H9 (cell line): ENCODE measurements at regions not wholly inside any gene's neighbourhood (a gene's known extent, or its start where the extent isn't known, plus 50 kb on each side); places are given as distances from the start of the nearest gene placed in this dataset.

Experiments used
- DNase-seq: peaks from one replicate; pipeline ENCODE4 v3.0.0-alpha.2; 2017
- H2AFZ ChIP-seq: one replicate; pipeline ENCODE4 v1.6.1; 2013; ENCODE audit warnings: mild to moderate bottlenecking, low read length, control low read depth, moderate library complexity
- H2AK5ac ChIP-seq: 2 replicates; pipeline ENCODE4 v1.6.1; 2013; ENCODE audit warnings: low read length, control low read depth, mixed read lengths; ENCODE audit not compliant: insufficient read length
- H2BK120ac ChIP-seq: one replicate; pipeline ENCODE4 v1.6.1; 2013; ENCODE audit warnings: low read depth, mild to moderate bottlenecking, low read length, control low read depth, inconsistent platforms; ENCODE audit not compliant: poor library complexity, severe bottlenecking
- H2BK12ac ChIP-seq: 2 replicates; pipeline ENCODE4 v1.6.1; 2013; ENCODE audit warnings: low read length, control low read depth, mixed read lengths, low read depth; ENCODE audit not compliant: insufficient read length
- H2BK15ac ChIP-seq: 2 replicates; pipeline ENCODE4 v1.6.1; 2013; ENCODE audit warnings: low read depth, low read length, control low read depth
- H2BK20ac ChIP-seq: one replicate; pipeline ENCODE4 v1.6.1; 2013; ENCODE audit warnings: low read depth, mild to moderate bottlenecking, low read length, control low read depth, inconsistent platforms; ENCODE audit not compliant: poor library complexity, severe bottlenecking
- H2BK5ac ChIP-seq: 2 replicates; pipeline ENCODE4 v1.6.1; 2013; ENCODE audit warnings: low read length, control low read depth, mixed read lengths; ENCODE audit not compliant: insufficient read length
- H3K14ac ChIP-seq: 2 replicates; pipeline ENCODE4 v1.6.1; 2013; ENCODE audit warnings: low read length, control low read depth; ENCODE audit not compliant: insufficient read depth
- H3K18ac ChIP-seq: 2 replicates; pipeline ENCODE4 v1.6.1; 2013; ENCODE audit warnings: low read depth, mild to moderate bottlenecking, mixed read lengths, low read length, control low read depth; ENCODE audit not compliant: insufficient read length
- H3K23ac ChIP-seq: 2 replicates; pipeline ENCODE4 v1.6.1; 2013; ENCODE audit warnings: low read length, control low read depth, mixed read lengths, low read depth; ENCODE audit not compliant: insufficient read length
- H3K23me2 ChIP-seq: 2 replicates; pipeline ENCODE4 v1.6.1; 2013; ENCODE audit warnings: low read depth, mild to moderate bottlenecking, mixed read lengths, low read length, control low read depth; ENCODE audit not compliant: insufficient read length, poor library complexity, severe bottlenecking
- H3K27ac ChIP-seq: 2 replicates; pipeline ENCODE4 v1.5.1; 2013; ENCODE audit warnings: low read length, control low read depth, mixed read lengths, low read depth; ENCODE audit not compliant: insufficient read length
- H3K27me3 ChIP-seq: 2 replicates; pipeline ENCODE4 v1.6.1; 2013; ENCODE audit warnings: low read length, control low read depth, inconsistent platforms; ENCODE audit not compliant: insufficient read depth
- H3K4ac ChIP-seq: 2 replicates; pipeline ENCODE4 v1.6.1; 2013; ENCODE audit warnings: low read depth, mild to moderate bottlenecking, control low read depth, inconsistent platforms, low read length, moderate library complexity
- H3K4me1 ChIP-seq: 2 replicates; pipeline ENCODE4 v1.6.1; 2013; ENCODE audit warnings: low read length, control low read depth, inconsistent platforms; ENCODE audit not compliant: insufficient read depth
- H3K4me2 ChIP-seq: 2 replicates; pipeline ENCODE4 v1.6.1; 2013; ENCODE audit warnings: low read length, control low read depth, mixed read lengths; ENCODE audit not compliant: insufficient read length, insufficient read depth
- H3K56ac ChIP-seq: 2 replicates; pipeline ENCODE4 v1.6.1; 2013; ENCODE audit warnings: low read depth, mild to moderate bottlenecking, mixed read lengths, low read length, control low read depth; ENCODE audit not compliant: insufficient read length
- H3K79me1 ChIP-seq: 2 replicates; pipeline ENCODE4 v1.6.1; 2013; ENCODE audit warnings: low read depth, mild to moderate bottlenecking, moderate library complexity, low read length, control low read depth, inconsistent platforms; ENCODE audit not compliant: insufficient read depth, poor library complexity, severe bottlenecking
- H3K79me2 ChIP-seq: 2 replicates; pipeline ENCODE4 v1.6.1; 2013; ENCODE audit warnings: low read length, control low read depth, inconsistent platforms; ENCODE audit not compliant: insufficient read depth
- H3K9ac ChIP-seq: 2 replicates; pipeline ENCODE4 v1.6.1; 2013; ENCODE audit warnings: low read length, control low read depth, mixed read lengths; ENCODE audit not compliant: insufficient read length; ENCODE audit errors: extremely low read depth
- H3K9me3 ChIP-seq: one replicate; pipeline ENCODE4 v1.6.1; 2013; ENCODE audit warnings: low read depth, low read length, inconsistent platforms; ENCODE audit not compliant: control insufficient read depth
- H3T11ph ChIP-seq: one replicate; pipeline ENCODE4 v1.6.1; 2013; ENCODE audit warnings: mild to moderate bottlenecking, low read length, control low read depth, inconsistent platforms
- H4K20me1 ChIP-seq: one replicate; pipeline ENCODE4 v1.6.1; 2013; ENCODE audit not compliant: control insufficient read depth, insufficient read length, insufficient read depth
- H4K5ac ChIP-seq: 2 replicates; pipeline ENCODE4 v1.6.1; 2013; ENCODE audit warnings: low read depth, mild to moderate bottlenecking, mixed read lengths, low read length, control low read depth; ENCODE audit not compliant: insufficient read length
- H4K8ac ChIP-seq: replicated peaks from 2 replicates; pipeline ENCODE4 v1.6.1; 2013; ENCODE audit warnings: low read length, control low read depth, mixed read lengths, low read depth; ENCODE audit not compliant: insufficient read length
- H4K91ac ChIP-seq: 2 replicates; pipeline ENCODE4 v1.6.1; 2013; ENCODE audit warnings: low read depth, mild to moderate bottlenecking, moderate library complexity, mixed read lengths, low read length, control low read depth; ENCODE audit not compliant: insufficient read length
- H3K27ac Mint-ChIP-seq, 3 experiments: 2 replicates in 2 of 3; 3 replicates in 1 of 3; pipeline ENCODE4 v1.8.0; 2020 to 2021; ENCODE audit warnings: mixed read lengths in 3 of 3, mild to moderate bottlenecking in 1 of 3, moderate library complexity in 1 of 3
- H3K27me3 Mint-ChIP-seq: 2 replicates; pipeline ENCODE4 v1.8.0; 2021; ENCODE audit warnings: low read depth, mild to moderate bottlenecking, moderate library complexity, mixed read lengths
- H3K36me3 Mint-ChIP-seq, 3 experiments: 2 replicates in 2 of 3; 3 replicates in 1 of 3; pipeline ENCODE4 v1.8.0; 2020 to 2021; ENCODE audit warnings: low read depth in 3 of 3, mixed read lengths in 3 of 3; ENCODE audit not compliant: insufficient read depth in 1 of 3
- H3K4me1 Mint-ChIP-seq, 2 experiments: 2 replicates each; pipeline ENCODE4 v1.8.0; 2020; ENCODE audit warnings: mixed read lengths in 2 of 2
- H3K4me3 Mint-ChIP-seq, 2 experiments: 2 replicates in 1 of 2; 3 replicates in 1 of 2; pipeline ENCODE4 v1.8.0; 2020 to 2021; ENCODE audit warnings: mild to moderate bottlenecking in 2 of 2, mixed read lengths in 2 of 2, moderate library complexity in 1 of 2
- H3K9me3 Mint-ChIP-seq, 2 experiments: 2 replicates in 1 of 2; 3 replicates in 1 of 2; pipeline ENCODE4 v1.8.0; 2020; ENCODE audit warnings: mild to moderate bottlenecking in 2 of 2, mixed read lengths in 2 of 2, moderate library complexity in 1 of 2
- WGBS: extraction: QIAGEN DNeasy Blood & Tissue Kit; methylation state at CpG from one replicate; pipeline ENCODE4 v1.1.7; 2013; ENCODE audit warnings: missing lambda C conversion rate, low lambda C conversion rate, mixed read lengths; ENCODE audit not compliant: insufficient read length; ENCODE audit errors: extremely low coverage; 5-methylcytosine and 5-hydroxymethylcytosine counted together
- TF ChIP-seq, protein P1 (sequence below): fragments of 200-600 bp; sonication (generic); conservative IDR thresholded peaks from 3 replicates; pipeline ENCODE4 v1.8.0; 2021; ENCODE audit warnings: antibody characterized with exemption, mild to moderate bottlenecking

DNA sequence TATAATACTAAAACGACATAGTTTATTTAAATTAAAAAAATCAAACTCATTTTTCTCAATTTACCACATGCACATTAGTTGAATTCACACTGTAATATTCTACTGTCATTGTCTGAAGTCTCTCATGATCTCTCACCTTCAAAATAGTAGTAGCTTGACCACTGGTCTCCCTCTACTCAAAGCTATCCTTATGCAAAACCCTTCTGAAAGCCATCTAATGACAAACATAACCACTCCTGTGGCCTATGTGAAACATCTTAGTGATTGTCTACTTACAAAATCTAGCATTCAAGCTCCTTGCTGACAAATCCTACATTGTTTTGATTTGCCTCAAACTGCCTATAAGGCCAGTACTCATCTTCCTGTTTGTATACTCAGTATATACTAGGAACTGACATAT is 606.0 kb upstream of the GHITM start:
- H2BK120ac ChIP-seq, result no peak overlapping the region
- H3K18ac ChIP-seq, result no peak overlapping the region
- no peak overlapping the region for H4K91ac ChIP-seq
- H3K9me3 ChIP-seq, result no peaks in the 10 kb centered on the region
- no peak overlapping the region for H2AK5ac ChIP-seq
- no peak overlapping the region for H3K27ac ChIP-seq
- H2BK15ac ChIP-seq, result no peak overlapping the region
- Mint-ChIP-seq H3K36me3 (no peaks in the 10 kb centered on the region; a peak in 2 of 7 replicates), H3K4me1 (no peaks in the 10 kb centered on the region), H3K9me3 (peaks cover 3 to 6% of the 10 kb centered on the region in 2 experiments; a peak in 3 of 5 replicates), H3K27me3 (no peaks in the 10 kb centered on the region), H3K27ac (no peak overlapping the region), H3K4me3 (no peak overlapping the region)
- H3K23ac ChIP-seq, result no peak overlapping the region
- no peak overlapping the region for H4K5ac ChIP-seq
- H2AFZ ChIP-seq, result no peak overlapping the region
- no peak overlapping the region for H3K4me2 ChIP-seq
- no peaks in the 10 kb centered on the region for H3K79me1 ChIP-seq
- no peak overlapping the region for H2BK5ac ChIP-seq
- no peak overlapping the region for H3T11ph ChIP-seq
- H3K9ac ChIP-seq, result no peak overlapping the region
- no peak overlapping the region for H3K4ac ChIP-seq
- TF ChIP-seq, protein P1, sequence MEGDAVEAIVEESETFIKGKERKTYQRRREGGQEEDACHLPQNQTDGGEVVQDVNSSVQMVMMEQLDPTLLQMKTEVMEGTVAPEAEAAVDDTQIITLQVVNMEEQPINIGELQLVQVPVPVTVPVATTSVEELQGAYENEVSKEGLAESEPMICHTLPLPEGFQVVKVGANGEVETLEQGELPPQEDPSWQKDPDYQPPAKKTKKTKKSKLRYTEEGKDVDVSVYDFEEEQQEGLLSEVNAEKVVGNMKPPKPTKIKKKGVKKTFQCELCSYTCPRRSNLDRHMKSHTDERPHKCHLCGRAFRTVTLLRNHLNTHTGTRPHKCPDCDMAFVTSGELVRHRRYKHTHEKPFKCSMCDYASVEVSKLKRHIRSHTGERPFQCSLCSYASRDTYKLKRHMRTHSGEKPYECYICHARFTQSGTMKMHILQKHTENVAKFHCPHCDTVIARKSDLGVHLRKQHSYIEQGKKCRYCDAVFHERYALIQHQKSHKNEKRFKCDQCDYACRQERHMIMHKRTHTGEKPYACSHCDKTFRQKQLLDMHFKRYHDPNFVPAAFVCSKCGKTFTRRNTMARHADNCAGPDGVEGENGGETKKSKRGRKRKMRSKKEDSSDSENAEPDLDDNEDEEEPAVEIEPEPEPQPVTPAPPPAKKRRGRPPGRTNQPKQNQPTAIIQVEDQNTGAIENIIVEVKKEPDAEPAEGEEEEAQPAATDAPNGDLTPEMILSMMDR, result no peak
- no peak overlapping the region for H3K14ac ChIP-seq
- no CpG with 5 or more reads among the region's 1 CpG for WGBS
- H3K56ac ChIP-seq, result no peak overlapping the region
- H3K23me2 ChIP-seq, result no peaks in the 10 kb centered on the region
- no peak overlapping the region for H4K8ac ChIP-seq
- no peaks in the 10 kb centered on the region for H3K27me3 ChIP-seq
- H2BK12ac ChIP-seq, result no peak overlapping the region
- DNase-seq, result no peak
- no peaks in the 10 kb centered on the region for H4K20me1 ChIP-seq
- H2BK20ac ChIP-seq, result no peak overlapping the region
- no peaks in the 10 kb centered on the region for H3K4me1 ChIP-seq
- H3K79me2 ChIP-seq, result no peaks in the 10 kb centered on the region
